Astrocyte of the hippocampus (primary cell): ENCODE measurements at regions not wholly inside any gene's neighbourhood (a gene's known extent, or its start where the extent isn't known, plus 50 kb on each side); places are given as distances from the start of the nearest gene placed in this dataset.
"Not testable (repeated sequence)": the region's sequence is repeated elsewhere in the genome, so short reads cannot be mapped to it uniquely, and the experiment has no call there.

ENCODE experiments used
- DNase-seq: peaks from one replicate; pipeline ENCODE4 v3.0.0; 2011; ENCODE audit warnings: low read depth, low spot score

- no peak for DNase-seq
These were observed 475.1 kb downstream of the BRD1 start for GRCh38 chr22:49352361-49353169.

- DNase-seq: no peak
These were observed 475.9 kb downstream of the BRD1 start for GRCh38 chr22:49351761-49352227.

- no peak for DNase-seq
These were observed 477.1 kb downstream of the BRD1 start for GRCh38 chr22:49350441-49351121.

- no peak for DNase-seq
These were observed 477.8 kb downstream of the BRD1 start for GRCh38 chr22:49349841-49350381.

DNA sequence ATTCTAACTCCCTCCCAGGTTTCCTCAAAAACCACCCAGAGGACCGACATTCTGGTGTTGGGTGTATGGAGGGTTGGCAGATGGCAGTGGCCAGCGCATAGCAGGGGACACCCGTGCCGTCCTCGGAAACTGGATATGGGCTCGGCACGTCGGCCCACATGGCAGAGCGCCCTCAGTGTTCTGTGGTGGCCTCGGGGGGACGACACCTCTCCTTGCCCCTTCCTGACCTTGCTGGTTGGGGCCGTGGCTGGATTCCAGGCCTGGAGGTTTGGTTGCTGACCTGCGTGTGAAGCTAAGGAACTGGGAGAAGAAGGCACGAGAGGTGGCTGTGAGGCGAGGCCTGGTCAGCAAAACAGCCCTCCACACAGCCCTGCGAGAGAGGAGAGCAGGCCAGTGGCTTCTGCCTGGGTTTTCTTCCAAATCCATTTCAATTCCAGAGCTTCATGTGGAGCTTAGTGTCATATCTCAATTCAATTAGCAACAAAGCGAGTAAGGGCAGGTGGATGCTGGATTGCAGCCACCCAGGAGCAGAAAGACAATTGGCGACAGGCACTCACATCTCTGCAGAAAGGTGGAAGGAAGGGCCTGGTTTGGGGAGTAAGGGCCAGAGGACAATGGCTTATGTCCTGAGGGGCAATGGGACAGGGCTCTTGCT, 478.4 kb downstream of the BRD1 start:
- no peak for DNase-seq

- no peak for DNase-seq
These were observed 479.0 kb downstream of the BRD1 start for GRCh38 chr22:49348631-49349030.

- no peak for DNase-seq
These were observed 480.3 kb downstream of the BRD1 start for GRCh38 chr22:49347376-49347775.

GRCh38 chr22:49345896-49346295, 481.8 kb downstream of the BRD1 start:
- no peak for DNase-seq

DNA sequence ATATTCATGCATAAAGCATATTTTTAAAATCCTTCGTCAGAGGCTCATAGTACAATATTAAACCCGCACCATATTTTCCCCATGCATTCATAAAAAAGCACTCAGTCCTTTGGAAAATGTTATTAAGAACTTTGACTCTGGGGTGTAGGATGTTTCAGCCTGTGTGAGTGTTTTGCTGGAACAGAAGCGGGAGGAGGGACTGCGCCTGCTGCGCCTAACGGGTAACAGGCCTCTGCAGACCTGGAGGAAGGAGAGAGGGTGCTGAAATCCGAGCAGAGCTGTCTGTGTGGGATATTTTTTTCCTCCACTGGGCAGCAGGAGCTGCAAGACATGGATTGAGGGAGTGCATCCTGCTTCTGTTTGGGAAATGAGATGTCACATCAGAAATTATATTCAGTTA, 483.0 kb downstream of the BRD1 start:
- DNase-seq: no peak

DNA sequence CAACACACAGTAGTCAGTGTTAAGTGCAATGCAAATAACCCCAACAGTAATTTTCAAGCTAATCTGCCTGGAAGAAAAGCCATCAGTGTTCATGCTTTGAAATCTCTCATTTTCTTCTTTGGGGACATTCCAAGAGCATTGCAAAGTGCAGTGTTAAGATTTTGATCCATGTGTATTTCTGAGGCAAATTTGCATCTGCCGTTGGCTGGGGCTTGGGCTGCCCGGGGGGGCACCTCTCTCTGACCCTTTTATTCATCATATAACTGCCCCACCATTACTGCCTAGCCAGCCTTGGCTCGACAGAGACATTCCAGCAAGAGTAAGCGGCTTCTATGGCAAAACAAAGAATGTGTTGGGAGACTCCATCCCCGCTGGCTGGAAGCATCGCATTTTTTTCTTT, 483.5 kb downstream of the BRD1 start:
- peak; percentile 20 for DNase-seq

DNA sequence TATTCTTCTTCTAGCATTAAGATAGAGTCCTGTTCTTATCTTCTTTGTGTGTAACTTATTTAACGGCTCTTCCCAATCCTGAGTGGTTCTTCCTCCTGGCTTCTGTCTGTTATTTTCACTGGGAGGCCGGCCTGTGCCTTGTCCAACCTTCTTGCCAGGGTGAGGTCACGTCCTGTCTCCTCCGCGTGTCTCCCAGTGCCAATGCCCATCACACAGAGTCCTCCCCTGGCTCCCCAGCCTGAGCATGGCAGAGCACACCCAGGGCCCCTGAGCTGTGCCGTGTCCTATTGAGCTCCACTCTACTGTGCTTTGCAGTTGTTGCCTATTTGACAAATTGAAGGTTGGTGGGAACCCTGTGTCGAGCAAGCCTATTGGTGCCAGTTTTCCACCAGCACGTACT, 487.3 kb downstream of the BRD1 start:
- DNase-seq: no peak

GRCh38 chr22:49336483-49336882, 491.2 kb downstream of the BRD1 start:
- DNase-seq: not testable (repeated sequence)

GRCh38 chr22:49334976-49335375, 492.7 kb downstream of the BRD1 start:
- no peak for DNase-seq

- DNase-seq: no peak
These were observed 493.3 kb downstream of the BRD1 start for GRCh38 chr22:49334449-49334789.

DNA sequence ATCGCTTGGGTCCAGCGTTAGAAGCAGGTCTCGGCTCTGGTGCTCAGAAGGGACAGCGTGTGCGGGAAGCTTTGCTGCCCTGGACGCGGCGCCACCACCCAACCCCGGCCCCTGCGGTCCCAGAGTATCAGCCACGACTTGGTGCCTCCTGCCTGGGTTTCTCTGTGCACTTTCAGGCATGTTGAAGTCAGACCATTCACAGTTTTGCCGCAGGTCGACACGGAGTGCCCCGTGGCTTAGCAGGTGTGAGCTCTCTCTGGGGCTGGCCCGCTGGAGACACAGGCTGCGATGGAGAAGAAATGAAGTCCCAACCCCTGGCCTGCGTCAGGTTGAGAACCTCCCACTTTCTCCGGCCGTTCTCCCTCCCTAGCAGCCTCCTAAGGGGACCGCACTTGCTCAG, 494.5 kb downstream of the BRD1 start:
- no peak for DNase-seq

GRCh38 chr22:49332691-49333090, 495.0 kb downstream of the BRD1 start:
- DNase-seq: no peak

- no peak for DNase-seq
These were observed 495.8 kb downstream of the BRD1 start for GRCh38 chr22:49331878-49332277.

DNA sequence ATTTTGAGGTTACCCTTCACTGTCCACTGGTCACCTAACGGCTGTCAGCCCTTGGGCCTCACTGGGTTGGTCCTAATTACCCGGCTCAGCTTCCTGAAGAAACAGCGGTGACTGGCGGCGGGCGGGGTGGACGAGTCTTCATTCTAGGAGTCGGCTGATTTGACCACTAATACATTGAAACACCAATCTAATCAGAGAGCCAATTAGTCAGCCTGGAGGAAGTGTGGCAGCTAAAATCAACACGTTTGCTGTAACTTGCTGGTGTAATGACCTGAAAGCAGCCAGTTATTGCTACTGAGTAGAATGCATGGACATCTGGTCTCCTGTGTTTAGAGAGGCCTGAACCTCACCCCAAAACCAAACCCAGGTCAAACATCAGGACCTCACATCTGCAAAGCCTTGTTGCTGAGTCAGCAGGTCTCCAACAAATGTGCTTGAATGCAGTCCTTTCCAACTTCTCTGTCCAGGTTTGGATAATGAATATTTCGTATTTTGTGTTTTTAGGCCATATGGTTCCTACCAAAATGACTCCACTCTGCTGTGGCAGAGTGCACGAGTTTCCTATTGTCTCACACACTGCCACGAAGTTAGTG, 496.4 kb downstream of the BRD1 start:
- no peak for DNase-seq

- no peak for DNase-seq
These were observed 497.1 kb downstream of the BRD1 start for GRCh38 chr22:49330421-49331222.

GRCh38 chr22:49329636-49330035, 498.0 kb downstream of the BRD1 start:
- no peak for DNase-seq
